CD14-positive monocyte (primary cell): ENCODE measurements at regions not wholly inside any gene's neighbourhood (a gene's known extent, or its start where the extent isn't known, plus 50 kb on each side); places are given as distances from the start of the nearest gene placed in this dataset.

Source experiments
- DNase-seq, 3 donors: peaks; one replicate each; pipeline ENCODE4 v3.0.0-alpha.2; 2011 to 2022
- H2AFZ ChIP-seq: 2 replicates; pipeline ENCODE4 v1.6.0; 2012; ENCODE audit warnings: mild to moderate bottlenecking, low read depth, low read length, inconsistent platforms; ENCODE audit not compliant: insufficient read depth, poor library complexity, severe bottlenecking
- H3K27ac ChIP-seq, 2 donors: 1 replicate in 1 of 2; 2 replicates in 1 of 2; pipeline ENCODE4 v1.5.1; 2012 to 2013; ENCODE audit warnings: low read length in 2 of 2, control low read depth in 1 of 2, inconsistent platforms in 1 of 2, low read depth in 1 of 2, mild to moderate bottlenecking in 1 of 2
- H3K27me3 ChIP-seq, 2 donors: one replicate each; pipeline versions ENCODE4 v1.6.0 to v1.6.1; 2011 to 2013; ENCODE audit warnings: low read length in 2 of 2; ENCODE audit not compliant: control insufficient read depth in 2 of 2, insufficient read depth in 2 of 2
- H3K36me3 ChIP-seq, 2 donors: replicated peaks in 1 of 2; 1 replicate in 1 of 2; 2 replicates in 1 of 2; pipeline versions ENCODE4 v1.5.1 to v1.6.1; 2012 to 2013; ENCODE audit warnings: low read length in 2 of 2, control low read depth in 1 of 2, inconsistent platforms in 1 of 2, mild to moderate bottlenecking in 1 of 2; ENCODE audit not compliant: insufficient read depth in 2 of 2, control insufficient read depth in 1 of 2
- H3K4me1 ChIP-seq, 2 donors: 1 replicate in 1 of 2; 2 replicates in 1 of 2; pipeline versions ENCODE4 v1.5.1 to v1.6.1; 2012 to 2013; ENCODE audit warnings: low read length in 2 of 2, control low read depth in 1 of 2, inconsistent platforms in 1 of 2, mild to moderate bottlenecking in 1 of 2, moderate library complexity in 1 of 2; ENCODE audit not compliant: insufficient read depth in 2 of 2, control insufficient read depth in 1 of 2
- H3K4me2 ChIP-seq: replicated peaks from 2 replicates; pipeline ENCODE3; 2012; ENCODE audit warnings: low read length, moderate library complexity, mild to moderate bottlenecking; ENCODE audit not compliant: poor library complexity, severe bottlenecking; ENCODE audit errors: extremely low read depth
- H3K4me3 ChIP-seq, 3 experiments: fragments of 200-600 bp in 1 of 3; sonication (generic) in 1 of 3; replicated peaks in 1 of 3; 1 replicate in 2 of 3; 2 replicates in 1 of 3; pipeline ENCODE4 v1.5.1; 2011 to 2013; ENCODE audit warnings: low read length in 3 of 3, mild to moderate bottlenecking in 3 of 3, control low read depth in 2 of 3, low read depth in 2 of 3, inconsistent platforms in 1 of 3, moderate library complexity in 1 of 3
- H3K79me2 ChIP-seq: 2 replicates; pipeline ENCODE4 v1.6.0; 2012; ENCODE audit warnings: mild to moderate bottlenecking, control low read depth, inconsistent platforms, low read length, moderate library complexity; ENCODE audit not compliant: insufficient read depth
- H3K9ac ChIP-seq: 2 replicates; pipeline ENCODE4 v1.6.0; 2017; ENCODE audit warnings: low read length, mild to moderate bottlenecking; ENCODE audit not compliant: insufficient read depth, poor library complexity, severe bottlenecking
- H3K9me3 ChIP-seq, 2 donors: replicated peaks in 1 of 2; 1 replicate in 1 of 2; 2 replicates in 1 of 2; pipeline versions ENCODE4 v1.5.1 to v1.6.1; 2012 to 2013; ENCODE audit warnings: low read length in 2 of 2, control low read depth in 1 of 2; ENCODE audit not compliant: control insufficient read depth in 1 of 2, insufficient read depth in 1 of 2
- H4K20me1 ChIP-seq: 2 replicates; pipeline ENCODE4 v1.6.0; 2012; ENCODE audit warnings: mild to moderate bottlenecking, low read length, control low read depth, moderate library complexity; ENCODE audit not compliant: insufficient read depth
- H3K27ac Mint-ChIP-seq, 7 donors: one replicate each; pipeline ENCODE4 v1.8.0; 2020; ENCODE audit warnings: mild to moderate bottlenecking in 7 of 7, mixed read lengths in 7 of 7, moderate library complexity in 6 of 7, inconsistent platforms in 2 of 7
- H3K27me3 Mint-ChIP-seq, 3 donors: one replicate each; pipeline ENCODE4 v1.8.0; 2021 to 2022; ENCODE audit warnings: low read depth in 3 of 3, mild to moderate bottlenecking in 3 of 3, mixed read lengths in 3 of 3, moderate library complexity in 3 of 3, inconsistent platforms in 1 of 3
- H3K36me3 Mint-ChIP-seq, 2 donors: one replicate each; pipeline ENCODE4 v1.8.0; 2020; ENCODE audit warnings: mixed read lengths in 2 of 2, inconsistent platforms in 1 of 2, mild to moderate bottlenecking in 1 of 2
- H3K4me1 Mint-ChIP-seq: one replicate; pipeline ENCODE4 v1.8.0; 2020; ENCODE audit warnings: mild to moderate bottlenecking, mixed read lengths
- H3K4me3 Mint-ChIP-seq, 2 donors: one replicate each; pipeline ENCODE4 v1.8.0; 2020; ENCODE audit warnings: mild to moderate bottlenecking in 2 of 2, mixed read lengths in 2 of 2, moderate library complexity in 1 of 2
- H3K9me3 Mint-ChIP-seq, 7 donors: one replicate each; pipeline ENCODE4 v1.8.0; 2020 to 2022; ENCODE audit warnings: mixed read lengths in 7 of 7, mild to moderate bottlenecking in 6 of 7, moderate library complexity in 6 of 7, inconsistent platforms in 2 of 7
- CTCF ChIP-seq: fragments of 200-600 bp; IDR thresholded peaks from one replicate; pipeline ENCODE4 v1.8.0; 2022; ENCODE audit warnings: antibody characterized with exemption, mild to moderate bottlenecking
- WGBS: methylation state at CpG from one replicate; pipeline ENCODE4 v1.1.5; 2013; ENCODE audit warnings: missing lambda C conversion rate; ENCODE audit not compliant: insufficient coverage; 5-methylcytosine and 5-hydroxymethylcytosine counted together
- intact Hi-C, 2 donors: fragments of 100-400 bp; cut with micrococcal nuclease; formaldehyde crosslinking; loops; one replicate each; pipeline versions ENCODE4 v1.15.0 to v1.15.1; 2023
- small RNA-seq: library from RNA; depleted of rRNA; stranded (forward); fragments of <200 nt; gene quantifications from one replicate; pipeline ENCODE3, GENCODE V24; 2012; ENCODE audit warnings: low read depth; ENCODE audit not compliant: insufficient read length

- no peaks in the 10 kb centered on the region for H4K20me1 ChIP-seq
- H3K4me3 Mint-ChIP-seq = no peak overlapping the region
- intact Hi-C loops = no loop called here
These were observed 105.7 kb downstream of the ZNF326 start for GRCh38 chr1:90100566-90100965.

GRCh38 chr1:90092441-90092840 lies 97.5 kb downstream of the ZNF326 start:
- Mint-ChIP-seq H3K9me3 (peaks cover 0 to 15% (median 2%) of the 10 kb centered on the region in 7 donors), H3K36me3 (no peaks in the 10 kb centered on the region), H3K27ac (no peak overlapping the region), H3K27me3 (peaks cover 0 to 7% (median 3%) of the 10 kb centered on the region in 3 donors), H3K4me3 (no peak overlapping the region), H3K4me1 (no peaks in the 10 kb centered on the region)
- Histone ChIP-seq H3K36me3 (no peaks in the 10 kb centered on the region), H3K9me3 (peaks cover 0 to 5% of the 10 kb centered on the region in 2 donors), H4K20me1 (no peaks in the 10 kb centered on the region), H3K27ac (no peak overlapping the region), H3K9ac (no peak overlapping the region), H3K4me1 (no peaks in the 10 kb centered on the region), H3K79me2 (no peaks in the 10 kb centered on the region), H2AFZ (no peak overlapping the region), H3K27me3 (peaks cover 0 to 4% of the 10 kb centered on the region in 2 donors), H3K4me3 (no peak overlapping the region), H3K4me2 (no peak overlapping the region)
- WGBS = no CpG with 5 or more reads among the region's 3 CpGs
- no peak for DNase-seq
- no peak for TF ChIP-seq CTCF
- intact Hi-C loops = no loop called here

More at GRCh38 chr1:90100566-90100965, 105.7 kb downstream of the ZNF326 start:
- H3K27me3 Mint-ChIP-seq = peaks cover 2 to 5% (median 4%) of the 10 kb centered on the region in 3 donors
- TF ChIP-seq CTCF = no peak
- H3K4me1 Mint-ChIP-seq = no peaks in the 10 kb centered on the region
- no peaks in the 10 kb centered on the region for H3K36me3 Mint-ChIP-seq
- H3K27ac Mint-ChIP-seq = no peak overlapping the region
- H3K9me3 Mint-ChIP-seq = peaks cover 0 to 10% (median 2%) of the 10 kb centered on the region in 7 donors
- no CpG with 5 or more reads among the region's 4 CpGs for WGBS
- no peak overlapping the region for H3K9ac ChIP-seq
- no peak overlapping the region for H3K4me3 ChIP-seq
- no peaks in the 10 kb centered on the region for H3K36me3 ChIP-seq
- no peak overlapping the region for H3K27ac ChIP-seq
- no peaks in the 10 kb centered on the region for H3K27me3 ChIP-seq
- H3K9me3 ChIP-seq = peaks cover 0 to 5% of the 10 kb centered on the region in 2 donors
- H3K79me2 ChIP-seq = no peaks in the 10 kb centered on the region
- no peak overlapping the region for H3K4me2 ChIP-seq
- no peaks in the 10 kb centered on the region for H3K4me1 ChIP-seq
- DNase-seq = no peak
- no peak overlapping the region for H2AFZ ChIP-seq

Small RNAs in the stretch of these regions (small RNA-seq; reads per million reads assigned to genes)
- gene RNU6-695P = 4.0 reads per million, percentile 39 among the genes with 10 or more reads in this experiment
